ENCODE measurements at regions not wholly inside any gene's neighbourhood (a gene's known extent, or its start where the extent isn't known, plus 50 kb on each side); places are given as distances from the start of the nearest gene placed in this dataset.

- TF ChIP-seq POLR2A (IDR thresholded peaks at IDR 0.05) (no peak), CTCF (IDR thresholded peaks at IDR 0.05) (no peak)
These were observed 829.0 kb downstream of the DNAH5 start for GRCh38 chr5:13115476-13115875.
